ENCODE measurements at regions not wholly inside any gene's neighbourhood (a gene's known extent, or its start where the extent isn't known, plus 50 kb on each side); places are given as distances from the start of the nearest gene placed in this dataset.

DNA sequence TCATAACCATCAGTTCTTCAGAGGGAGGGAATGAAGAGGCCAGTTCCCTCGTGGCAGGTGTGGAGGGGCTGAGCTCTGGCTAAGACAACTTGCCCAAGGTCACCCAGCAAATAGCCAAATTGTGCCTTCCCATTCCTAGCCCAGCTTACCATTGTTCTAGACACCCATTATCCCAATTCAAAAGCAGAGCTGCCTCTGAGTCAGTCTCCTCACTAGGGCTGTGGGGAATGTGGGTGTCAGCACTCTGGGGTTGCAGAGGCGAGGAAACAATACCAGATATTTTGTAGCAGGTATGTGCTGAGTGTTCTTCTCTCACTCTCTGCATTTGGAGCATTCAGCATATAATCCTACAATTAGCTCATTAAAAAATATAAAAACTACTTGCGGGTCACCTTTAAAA lies 270.8 kb downstream of the PSAT1 start:
- no peak for DNase-seq

DNA sequence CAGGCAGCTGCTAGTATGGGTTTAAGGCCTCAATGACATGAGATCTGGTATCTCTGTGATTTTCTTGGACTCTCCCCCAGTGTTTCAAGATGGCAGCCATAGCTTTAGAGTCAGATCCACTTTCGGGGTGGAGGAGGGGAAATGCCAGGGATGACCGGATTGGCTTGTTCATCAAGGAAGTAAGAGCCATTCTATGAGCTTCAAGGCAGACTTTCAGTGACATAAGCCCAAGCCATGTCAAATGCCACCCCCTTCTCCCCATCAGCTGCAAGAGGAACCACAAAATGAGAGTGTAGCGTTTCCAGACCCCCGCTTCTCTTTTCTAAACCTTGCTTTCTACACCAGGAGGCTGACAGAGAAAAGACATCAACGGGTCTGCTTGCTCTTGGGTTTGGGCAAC lies 271.8 kb downstream of the PSAT1 start:
- no peak for DNase-seq

DNA sequence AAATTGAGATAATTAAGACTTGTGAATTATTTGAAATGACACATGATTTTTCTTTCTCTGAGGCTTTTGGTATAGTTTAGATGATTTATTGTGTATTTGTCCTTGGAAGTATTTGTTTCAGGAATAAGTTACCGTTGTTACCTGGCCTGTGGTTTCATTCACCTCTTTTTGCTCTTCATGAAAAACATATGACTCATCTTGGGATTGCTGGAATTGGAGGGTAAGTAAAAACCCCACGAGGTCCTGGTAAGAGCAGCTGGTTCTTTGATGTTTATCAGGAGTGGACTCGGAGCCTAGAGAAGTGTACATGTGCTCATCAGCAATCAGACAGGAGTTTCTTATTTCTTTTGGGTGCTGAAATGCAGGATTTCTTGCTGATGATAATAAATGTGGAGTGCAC lies 275.3 kb downstream of the PSAT1 start:
- DNase-seq: no peak

DNA sequence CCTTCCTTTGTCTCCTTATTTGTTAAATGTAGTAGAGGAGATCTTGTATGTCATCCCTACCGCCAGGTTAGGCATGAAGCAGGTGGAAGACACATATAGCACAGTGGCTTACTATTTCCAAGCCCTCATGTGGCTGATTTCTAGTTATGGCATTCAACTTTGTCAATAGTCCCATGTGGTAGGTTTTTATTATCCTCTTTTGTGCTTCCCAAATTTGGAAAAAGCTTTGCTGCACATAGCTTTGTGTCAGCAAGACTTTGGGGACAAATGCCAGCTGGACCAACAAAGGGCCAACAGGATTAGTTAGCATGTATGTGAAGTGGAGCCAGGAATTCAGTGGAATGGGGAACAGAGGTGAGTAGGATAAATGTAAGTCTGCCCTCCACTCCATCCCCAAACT lies 276.3 kb downstream of the PSAT1 start:
- no peak for DNase-seq

DNA sequence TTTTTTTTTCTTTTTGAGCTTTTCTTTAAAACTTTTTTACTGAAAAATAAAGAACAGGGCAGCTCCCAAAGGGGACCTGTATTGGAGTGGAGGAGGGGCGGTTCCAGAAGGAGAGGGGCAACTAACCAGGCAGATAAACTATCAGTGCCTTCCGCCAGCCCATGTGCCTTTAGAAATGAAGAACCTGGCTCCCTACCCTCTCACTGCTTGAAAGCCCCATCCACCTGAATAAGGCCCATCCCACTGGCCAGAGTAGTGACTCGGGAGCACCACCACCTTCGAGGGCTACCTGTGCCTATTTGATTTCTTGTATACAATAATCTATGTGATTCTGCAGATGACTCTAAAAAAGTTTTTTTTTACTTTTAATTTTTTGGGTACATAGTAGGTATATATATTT lies 276.7 kb downstream of the PSAT1 start:
- no peak for DNase-seq

DNA sequence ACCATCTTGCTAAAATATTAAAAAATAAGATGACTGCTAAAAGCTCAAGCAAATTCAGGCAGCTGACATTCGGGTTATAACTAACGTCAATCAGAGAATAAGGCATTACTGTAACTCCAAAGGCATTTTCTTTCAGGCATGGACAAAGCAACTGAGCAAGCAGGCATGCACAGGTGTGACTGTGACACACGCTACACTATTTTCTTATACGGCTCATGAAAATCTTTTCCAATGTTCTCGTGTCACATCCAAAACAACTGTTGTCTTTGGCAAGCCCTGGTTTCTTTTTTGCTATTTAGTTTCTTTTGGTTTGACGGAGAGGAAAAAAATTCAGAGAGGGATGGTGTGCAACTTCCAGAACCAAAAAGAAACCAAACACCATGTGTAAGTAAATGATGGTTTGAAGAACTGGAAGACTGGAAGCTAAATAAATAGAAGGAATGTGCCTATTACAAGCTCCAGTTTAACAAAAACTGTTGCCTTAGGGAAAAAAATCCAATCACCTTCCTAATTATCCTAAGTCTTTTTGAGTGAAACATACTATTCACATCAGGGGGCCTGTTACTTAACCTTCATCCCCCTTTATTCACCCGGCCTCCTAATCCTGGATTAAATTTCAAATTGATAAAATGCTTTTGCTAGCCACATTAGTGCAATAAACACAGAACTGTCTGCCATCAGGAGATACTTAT lies 277.6 kb downstream of the PSAT1 start:
- no peak for DNase-seq

DNA sequence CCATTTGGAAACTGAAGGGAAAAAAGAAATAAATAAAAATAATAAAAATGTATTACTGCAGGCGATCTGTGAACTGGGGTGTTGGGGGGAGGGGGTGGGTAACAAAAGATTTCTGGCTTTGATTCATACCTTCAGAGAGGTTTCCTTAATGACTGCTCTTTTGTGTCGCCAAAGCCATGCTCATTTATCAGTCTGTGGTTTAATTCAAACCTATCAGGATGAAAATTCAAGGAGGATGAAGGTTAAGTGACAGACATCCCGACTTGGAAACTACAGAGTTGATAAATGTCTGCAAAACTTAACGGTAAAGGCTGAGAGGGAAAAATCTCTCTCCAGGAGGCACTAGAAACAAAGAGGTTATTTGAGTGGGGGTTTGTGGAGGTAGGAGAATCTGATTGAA lies 278.2 kb downstream of the PSAT1 start:
- no peak for DNase-seq

DNA sequence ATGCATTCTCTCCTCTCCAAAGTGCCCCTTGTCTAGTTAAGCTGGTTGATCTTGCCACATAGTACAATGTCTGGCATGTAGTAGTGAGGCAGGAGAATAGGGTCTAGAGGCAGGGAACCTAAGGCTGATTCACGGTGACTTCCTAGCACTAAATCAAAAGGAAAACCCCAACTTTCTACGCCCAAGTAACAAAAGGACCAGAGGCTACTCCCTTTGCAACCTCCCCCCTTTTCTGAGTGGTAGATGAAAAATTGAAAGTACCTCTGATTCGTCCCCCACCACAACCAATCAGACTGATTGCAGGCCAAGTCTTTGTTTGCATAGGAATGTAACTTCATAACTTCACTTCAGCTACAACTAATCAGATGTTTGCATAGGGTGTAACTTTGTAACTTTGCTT lies 278.8 kb downstream of the PSAT1 start:
- DNase-seq: no peak

DNA sequence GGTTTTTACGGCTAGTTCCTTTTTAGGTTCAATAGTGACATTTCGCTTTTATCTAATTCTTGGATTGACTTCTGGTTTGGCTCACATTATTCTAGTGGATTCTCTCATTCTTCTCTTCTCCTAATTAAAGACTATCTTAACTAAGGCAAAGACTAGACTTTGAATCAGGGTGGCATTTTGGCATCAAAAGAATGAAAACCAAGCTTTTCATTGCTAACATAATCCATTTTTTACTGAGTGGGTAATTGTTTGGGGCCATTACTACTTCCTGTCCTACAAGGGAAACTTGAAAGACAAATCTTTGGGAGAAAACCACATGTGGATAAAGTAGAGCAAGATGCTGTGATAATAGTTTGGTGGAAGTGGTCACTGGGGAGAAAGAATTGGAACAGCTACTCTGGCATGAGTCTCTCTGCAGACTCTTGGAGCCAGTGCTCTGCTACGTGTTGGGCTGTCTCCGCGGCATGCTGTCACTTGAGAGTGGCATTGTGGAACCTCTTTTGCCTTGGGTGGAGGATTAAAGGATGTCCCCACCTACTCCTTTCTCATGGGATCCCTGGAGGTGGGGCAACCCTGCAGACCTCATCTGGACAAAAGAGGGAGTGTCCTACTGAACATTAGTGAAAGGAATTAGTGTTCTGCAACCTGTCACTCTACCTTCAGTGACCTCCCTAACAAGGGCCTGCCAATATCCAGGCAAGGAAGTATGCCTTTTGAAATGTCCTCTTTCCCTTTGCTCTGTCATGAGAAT lies 280.4 kb downstream of the PSAT1 start:
- DNase-seq: no peak

DNA sequence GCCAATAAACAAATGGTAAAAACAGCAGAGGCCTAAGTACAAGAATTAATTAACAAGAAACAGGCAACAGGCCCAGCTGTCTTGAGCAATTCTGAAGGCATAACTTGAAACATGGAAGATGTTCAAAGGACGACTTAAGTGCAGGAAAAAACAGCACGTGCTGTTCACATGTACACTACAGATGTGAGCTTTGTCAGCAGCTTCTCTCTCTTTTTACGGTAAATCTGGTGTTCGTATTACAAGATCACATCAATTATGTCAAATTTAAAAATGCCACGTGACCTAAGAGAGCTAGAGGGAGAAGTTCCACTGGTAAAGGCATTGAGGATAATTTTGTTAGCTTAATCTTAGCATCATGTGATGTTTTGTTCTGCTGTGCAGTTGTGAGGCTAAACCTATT lies 281.1 kb downstream of the PSAT1 start:
- no peak for DNase-seq

DNA sequence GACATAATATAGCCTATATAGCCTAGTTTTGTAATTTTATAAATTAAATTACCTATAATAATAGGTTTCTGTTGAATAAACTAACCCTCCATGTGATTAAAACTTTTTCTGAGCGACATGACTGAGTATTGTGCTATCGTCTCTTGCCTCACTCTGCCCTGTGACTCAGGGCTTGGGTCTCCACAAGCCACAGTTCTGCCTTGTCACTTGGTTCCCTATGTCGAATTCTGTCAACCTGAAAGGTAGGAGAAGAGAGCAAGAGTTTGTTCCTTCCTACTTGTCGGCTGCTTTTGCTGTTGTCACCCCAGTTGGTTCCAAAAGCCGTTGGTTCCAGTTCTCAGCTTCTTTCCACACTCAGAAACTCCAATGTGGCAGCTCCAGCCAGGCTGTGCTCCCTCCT lies 285.9 kb downstream of the PSAT1 start:
- DNase-seq: no peak

DNA sequence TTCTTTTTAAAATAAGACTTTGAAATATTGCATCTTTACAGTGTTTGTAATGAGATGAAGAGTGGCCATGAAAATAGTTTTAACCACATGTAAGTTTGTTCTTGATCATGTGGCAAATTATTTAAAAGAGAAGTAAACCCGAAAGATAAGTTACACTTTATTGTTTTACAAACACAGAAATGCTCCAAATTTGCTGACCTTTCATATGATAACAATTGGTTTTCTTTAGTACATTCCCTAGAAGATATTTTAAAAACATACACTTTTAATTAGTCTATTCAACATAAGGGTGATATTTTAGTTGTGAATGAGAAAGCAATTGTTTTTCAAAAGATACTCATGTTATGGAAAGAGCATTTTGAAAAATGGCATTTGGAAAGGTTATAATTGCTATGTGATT lies 287.7 kb downstream of the PSAT1 start:
- DNase-seq: no peak

DNA sequence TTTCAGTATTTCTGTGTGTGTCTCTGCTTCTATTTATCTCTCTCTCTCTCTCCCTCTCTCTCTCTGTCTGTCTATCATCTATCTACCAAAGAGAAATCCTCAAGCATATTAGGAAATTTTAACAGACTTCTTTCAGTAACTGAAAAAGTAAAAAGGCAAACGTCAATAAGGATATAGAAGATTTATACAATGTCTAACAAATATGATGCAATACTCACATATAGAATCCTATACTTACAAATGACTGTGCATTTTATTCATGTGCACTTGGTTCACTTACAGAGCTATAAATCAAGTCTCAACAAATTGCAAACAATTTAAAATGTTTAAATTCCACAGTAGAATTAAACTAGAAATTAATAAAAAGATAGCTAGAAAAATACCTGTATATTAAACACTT lies 289.0 kb downstream of the PSAT1 start:
- DNase-seq: no peak

DNA sequence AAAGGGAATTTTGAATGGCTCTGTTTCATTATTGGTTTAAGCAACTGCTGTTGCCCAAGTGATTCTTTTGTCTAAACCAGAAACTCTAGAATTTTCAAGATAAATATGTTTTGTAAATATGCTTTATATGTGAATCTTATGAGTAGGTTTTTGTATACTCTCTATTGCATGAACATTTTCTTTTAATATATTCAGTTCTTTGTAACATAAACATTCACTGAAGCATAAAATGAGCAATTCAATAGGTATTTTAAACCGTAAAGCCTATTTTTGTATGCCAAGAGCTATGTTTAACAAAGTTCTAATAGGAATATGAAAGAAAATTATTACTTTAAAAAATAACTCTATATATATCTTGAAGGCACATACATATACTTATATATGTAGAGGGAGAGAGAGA lies 293.1 kb downstream of the PSAT1 start:
- DNase-seq: no peak

DNA sequence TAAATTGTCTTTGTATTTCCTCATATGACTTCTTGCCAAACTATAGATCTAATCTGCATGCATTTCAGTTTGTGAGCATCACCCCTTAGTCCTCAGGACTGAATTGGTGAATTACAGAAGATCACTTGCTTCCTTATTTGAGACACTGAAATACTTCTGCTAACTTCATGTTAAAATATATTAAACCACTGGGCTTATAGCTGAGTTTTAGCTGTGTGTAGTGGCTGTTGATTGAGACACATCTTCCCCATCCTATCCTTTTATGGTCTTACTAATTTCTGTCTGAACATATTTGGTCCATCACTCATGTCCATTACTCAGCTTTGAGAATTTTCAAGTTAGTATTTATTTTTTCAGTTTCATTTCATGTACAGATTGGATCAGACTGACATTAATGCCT lies 295.9 kb downstream of the PSAT1 start:
- DNase-seq: no peak

DNA sequence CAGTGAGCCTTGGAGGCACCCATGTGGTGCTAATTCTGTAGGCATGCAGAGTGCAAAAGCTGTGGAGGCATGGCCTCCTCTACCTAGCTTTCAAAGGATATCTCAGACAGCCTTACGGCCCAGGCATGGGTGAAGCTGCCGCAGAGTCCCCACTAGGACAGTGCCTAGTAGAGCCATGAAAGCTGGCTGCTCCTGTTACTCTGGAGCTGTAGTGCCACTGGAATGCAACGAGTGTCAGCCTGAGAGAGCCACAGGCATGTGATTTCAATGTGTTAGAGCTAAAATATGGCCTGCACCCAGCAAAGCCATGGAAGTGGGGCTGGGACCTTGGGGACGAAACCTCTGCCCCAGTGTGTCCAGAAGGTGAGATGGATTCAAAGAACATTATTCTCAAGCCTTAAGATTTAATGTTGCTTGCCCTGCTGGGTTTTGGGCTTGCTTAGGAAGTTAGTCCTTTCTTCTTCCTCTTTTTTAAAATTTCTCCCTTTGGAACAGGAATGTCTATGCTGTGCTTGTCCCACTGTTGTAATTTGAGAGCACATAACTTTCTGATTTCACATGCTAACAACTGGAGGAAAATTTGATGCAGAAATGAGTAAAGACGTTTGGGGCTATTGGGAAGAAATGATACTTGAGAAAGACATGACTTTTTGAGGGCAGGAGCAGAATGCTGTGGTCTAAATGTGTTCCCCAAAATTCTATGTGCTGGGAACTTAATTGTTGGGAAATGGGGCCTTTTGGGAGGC lies 298.4 kb downstream of the PSAT1 start:
- DNase-seq: no peak

DNA sequence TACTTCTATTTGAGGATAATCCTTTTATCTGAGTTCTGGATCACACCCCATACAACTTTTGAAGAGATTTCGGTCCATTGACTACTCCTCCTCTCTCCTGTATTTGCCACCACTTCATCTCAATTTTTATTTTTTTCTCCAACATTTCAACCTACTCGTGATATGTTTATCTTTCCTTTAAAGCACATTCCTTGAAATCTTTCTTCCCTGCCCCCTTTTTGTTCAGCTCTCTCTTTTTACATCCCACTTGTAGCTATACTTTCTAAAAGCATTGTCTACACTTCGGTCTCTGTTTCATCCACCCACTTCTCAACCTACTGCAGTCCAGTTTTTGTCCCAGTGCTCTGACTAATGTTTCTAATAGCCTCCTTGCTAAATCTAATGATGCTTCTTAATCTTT lies 299.4 kb downstream of the PSAT1 start:
- DNase-seq: no peak

DNA sequence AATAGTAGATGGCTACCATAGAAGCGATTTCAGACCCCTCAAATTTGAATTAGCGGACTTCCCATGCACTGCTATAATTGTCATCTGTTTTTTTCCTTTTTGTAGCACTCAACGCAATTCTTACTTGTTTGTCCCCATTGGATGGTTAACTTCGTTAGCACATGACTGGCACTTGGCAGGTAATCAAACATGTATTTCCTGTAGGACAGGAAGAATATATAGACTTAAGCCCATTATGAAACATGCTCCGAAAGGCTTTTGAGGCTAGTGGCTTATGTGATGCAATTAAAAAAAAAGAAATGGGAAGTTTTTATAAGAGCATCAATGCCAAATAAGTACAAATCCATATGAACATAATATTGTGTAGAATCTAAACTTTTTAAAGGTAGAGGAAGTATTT lies 301.2 kb downstream of the PSAT1 start:
- DNase-seq: no peak

DNA sequence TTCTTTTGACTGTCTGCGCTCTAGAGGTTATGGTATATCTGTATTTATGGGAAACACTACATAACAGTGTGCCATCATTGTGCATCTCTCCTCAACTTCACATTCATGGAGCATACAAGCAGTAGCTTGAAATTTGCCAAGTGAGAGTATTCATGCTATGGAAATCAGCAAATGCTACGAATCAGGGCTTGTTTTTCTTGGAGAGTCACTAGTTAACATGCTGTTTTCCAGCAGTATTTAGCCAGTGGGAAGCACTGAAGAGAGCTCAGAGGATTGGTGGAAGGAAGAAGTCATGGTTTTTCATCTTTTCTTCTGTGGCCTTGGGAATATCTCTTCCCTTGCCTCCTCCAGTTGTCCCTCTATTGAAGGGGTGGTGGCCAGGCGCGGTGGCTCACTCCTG lies 303.0 kb downstream of the PSAT1 start:
- DNase-seq: no peak

DNA sequence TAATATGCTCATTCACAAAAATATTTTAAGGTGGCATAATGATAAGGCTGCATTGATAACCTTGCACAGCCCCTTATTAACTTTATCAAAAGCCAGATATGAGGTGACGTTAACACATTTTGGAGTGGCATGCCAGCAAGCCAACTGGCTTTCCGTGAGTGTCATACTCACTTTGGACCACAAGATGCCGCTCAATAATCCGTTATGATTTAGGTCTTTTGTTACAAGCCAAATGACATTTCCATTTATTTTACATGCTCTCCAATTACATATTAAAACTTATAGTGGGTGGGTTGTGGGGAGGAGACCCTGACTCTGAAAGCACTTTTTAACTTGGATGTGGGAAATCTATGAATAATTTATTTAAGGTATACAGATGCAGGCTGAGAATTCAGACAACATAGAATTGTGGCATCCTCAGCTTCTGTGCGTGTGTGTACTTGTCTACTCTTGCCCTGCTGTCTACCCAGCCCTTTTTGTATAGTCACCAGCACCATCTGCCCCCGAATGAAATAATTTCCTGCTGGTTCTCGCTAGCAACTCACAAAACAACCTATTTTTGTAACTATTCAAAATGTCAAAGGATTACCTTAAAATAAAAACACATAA lies 305.1 kb downstream of the PSAT1 start:
- DNase-seq: no peak

DNA sequence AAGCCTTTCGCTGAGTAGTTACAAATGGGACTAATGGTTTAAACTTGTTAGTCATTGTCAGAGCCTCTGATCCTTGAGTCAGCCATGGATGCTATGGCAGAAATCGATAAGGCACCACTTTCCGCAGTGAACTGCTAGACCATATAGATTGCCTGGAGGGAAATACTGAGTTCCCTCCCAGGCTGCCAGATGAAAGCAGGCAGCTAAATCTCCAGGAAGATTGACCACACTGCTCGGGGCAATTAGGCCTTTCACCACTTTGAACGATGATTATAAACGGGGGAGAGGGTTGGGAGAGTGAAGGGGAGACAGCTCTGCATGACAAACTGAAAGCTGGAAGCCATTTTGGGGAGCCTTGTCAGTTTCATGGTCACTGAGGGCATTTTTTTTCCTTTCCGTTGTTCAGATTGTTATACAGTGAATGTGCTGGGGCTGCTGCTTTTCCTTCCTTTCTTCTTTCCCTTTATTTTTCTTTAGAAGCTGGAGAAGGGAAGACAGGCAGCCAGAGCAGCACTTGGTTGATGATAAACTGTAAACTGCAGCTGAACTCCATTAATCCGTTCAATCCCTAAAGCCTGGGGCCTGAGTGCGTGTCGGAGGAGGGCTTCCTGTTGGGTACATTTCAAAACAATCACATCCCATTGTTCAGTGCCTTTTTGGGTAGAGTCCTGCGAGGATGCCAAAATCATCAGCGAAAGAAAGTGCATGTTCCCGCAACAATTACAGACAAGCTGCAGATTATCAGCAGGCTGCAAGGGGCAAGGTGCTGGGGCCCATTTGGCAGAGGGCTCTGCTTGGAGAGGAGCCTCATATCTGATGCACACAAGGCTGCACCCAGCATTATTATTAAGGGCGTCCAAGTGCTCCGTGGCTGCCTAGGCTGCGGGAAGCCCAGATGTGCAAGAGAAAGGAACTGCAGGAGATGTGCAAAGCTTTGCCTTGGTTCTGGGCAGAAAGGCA lies 308.4 kb downstream of the PSAT1 start:
- DNase-seq: no peak

DNA sequence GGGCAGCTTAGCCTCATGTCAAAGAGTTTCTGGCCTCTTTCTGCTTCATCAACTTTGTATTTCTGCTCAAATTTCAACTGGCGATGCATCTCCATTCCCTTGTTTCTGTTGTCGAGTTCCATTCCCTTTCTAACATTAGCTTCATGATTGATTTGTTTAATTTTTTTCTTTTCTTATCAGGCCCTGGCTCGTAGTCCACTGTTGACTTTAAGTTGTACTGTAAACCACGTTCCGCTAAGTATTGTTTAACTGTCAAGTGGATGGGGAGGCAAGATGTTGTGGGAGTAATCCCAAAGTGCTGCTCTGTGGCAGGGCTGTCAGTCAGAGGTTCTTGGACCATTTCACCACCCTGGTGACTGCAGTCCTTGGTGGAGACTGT lies 309.1 kb downstream of the PSAT1 start:
- no peak for DNase-seq

DNA sequence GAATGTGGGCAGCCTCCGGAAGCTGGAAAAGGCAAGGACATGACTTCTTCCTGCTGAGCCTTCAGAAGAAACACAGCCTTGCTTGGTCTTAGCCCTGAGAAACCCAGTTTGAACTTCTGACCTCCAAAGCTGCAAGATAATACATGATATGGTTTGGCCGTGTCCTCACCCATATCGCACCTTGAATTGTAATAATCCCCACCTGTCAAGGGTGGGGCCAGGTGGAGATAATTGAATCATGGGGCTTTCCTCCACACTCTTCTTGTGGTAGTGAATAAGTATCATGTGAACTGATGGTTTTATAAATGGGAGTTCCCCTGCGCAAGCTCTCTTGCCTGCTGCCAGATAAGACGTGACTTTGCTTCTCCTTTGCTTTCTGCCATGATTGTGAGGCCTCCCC lies 310.9 kb downstream of the PSAT1 start:
- no peak for DNase-seq
